Astrocyte of the spinal cord (primary cell): ENCODE measurements at regions not wholly inside any gene's neighbourhood (a gene's known extent, or its start where the extent isn't known, plus 50 kb on each side); places are given as distances from the start of the nearest gene placed in this dataset.
"Not testable (repeated sequence)": the region's sequence is repeated elsewhere in the genome, so short reads cannot be mapped to it uniquely, and the experiment has no call there.

Experiments
- DNase-seq: peaks from one replicate; pipeline ENCODE4 v3.0.0; 2011; ENCODE audit warnings: low read depth, low spot score
- H3K4me3 ChIP-seq: 2 replicates; pipeline ENCODE4 v1.5.1; 2011; ENCODE audit warnings: low read depth, mild to moderate bottlenecking, low read length, moderate library complexity
- in situ Hi-C: cut with HindIII; loops from 2 replicates; pipeline ENCODE4 v1.10.0; 2017; ENCODE audit warnings: low sequenced_read_pairs
- TF ChIP-seq, protein P1 (sequence below): IDR thresholded peaks from 2 replicates; pipeline ENCODE4 v1.5.1; 2012; ENCODE audit warnings: low read depth, mild to moderate bottlenecking, low read length, inconsistent platforms

- TF ChIP-seq, protein P1, sequence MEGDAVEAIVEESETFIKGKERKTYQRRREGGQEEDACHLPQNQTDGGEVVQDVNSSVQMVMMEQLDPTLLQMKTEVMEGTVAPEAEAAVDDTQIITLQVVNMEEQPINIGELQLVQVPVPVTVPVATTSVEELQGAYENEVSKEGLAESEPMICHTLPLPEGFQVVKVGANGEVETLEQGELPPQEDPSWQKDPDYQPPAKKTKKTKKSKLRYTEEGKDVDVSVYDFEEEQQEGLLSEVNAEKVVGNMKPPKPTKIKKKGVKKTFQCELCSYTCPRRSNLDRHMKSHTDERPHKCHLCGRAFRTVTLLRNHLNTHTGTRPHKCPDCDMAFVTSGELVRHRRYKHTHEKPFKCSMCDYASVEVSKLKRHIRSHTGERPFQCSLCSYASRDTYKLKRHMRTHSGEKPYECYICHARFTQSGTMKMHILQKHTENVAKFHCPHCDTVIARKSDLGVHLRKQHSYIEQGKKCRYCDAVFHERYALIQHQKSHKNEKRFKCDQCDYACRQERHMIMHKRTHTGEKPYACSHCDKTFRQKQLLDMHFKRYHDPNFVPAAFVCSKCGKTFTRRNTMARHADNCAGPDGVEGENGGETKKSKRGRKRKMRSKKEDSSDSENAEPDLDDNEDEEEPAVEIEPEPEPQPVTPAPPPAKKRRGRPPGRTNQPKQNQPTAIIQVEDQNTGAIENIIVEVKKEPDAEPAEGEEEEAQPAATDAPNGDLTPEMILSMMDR = no peak
- in situ Hi-C loops = no loop called here
- no peak overlapping the region for H3K4me3 ChIP-seq
- DNase-seq = no peak
Measured at GRCh38 chr9:89677702-89678395, 73.0 kb downstream of the GADD45G start.

GRCh38 chr9:89678396-89679015, 73.7 kb downstream of the GADD45G start:
- in situ Hi-C loops = no loop called here
- H3K4me3 ChIP-seq = no peak overlapping the region
- TF ChIP-seq, protein P1 = no peak
- no peak for DNase-seq

DNA sequence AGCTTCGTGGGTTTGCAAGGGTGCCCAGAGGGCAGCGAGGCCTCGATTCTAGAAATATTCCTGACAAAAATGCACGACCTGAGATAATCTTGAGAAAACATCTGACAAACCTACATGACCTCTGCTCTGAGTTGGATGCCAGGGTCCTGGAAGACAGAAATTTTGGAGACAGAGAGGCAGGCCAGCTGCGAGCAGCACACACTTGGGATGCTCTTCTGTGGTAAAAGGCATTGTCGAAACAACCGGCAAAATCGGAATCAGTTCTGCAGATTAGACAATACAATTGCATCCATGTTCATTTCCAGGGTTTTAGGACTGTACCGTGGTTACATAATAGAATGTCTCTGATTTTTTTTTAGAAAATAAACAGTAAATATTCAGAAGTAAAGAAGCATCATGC, 74.2 kb downstream of the GADD45G start:
- H3K4me3 ChIP-seq = no peak overlapping the region
- TF ChIP-seq, protein P1 = no peak
- in situ Hi-C loops = no loop called here
- DNase-seq = no peak

- in situ Hi-C loops = no loop called here
- DNase-seq = no peak
- no peak overlapping the region for H3K4me3 ChIP-seq
- TF ChIP-seq, protein P1 = no peak
Measured at GRCh38 chr9:89679581-89679980, 74.8 kb downstream of the GADD45G start.

DNA sequence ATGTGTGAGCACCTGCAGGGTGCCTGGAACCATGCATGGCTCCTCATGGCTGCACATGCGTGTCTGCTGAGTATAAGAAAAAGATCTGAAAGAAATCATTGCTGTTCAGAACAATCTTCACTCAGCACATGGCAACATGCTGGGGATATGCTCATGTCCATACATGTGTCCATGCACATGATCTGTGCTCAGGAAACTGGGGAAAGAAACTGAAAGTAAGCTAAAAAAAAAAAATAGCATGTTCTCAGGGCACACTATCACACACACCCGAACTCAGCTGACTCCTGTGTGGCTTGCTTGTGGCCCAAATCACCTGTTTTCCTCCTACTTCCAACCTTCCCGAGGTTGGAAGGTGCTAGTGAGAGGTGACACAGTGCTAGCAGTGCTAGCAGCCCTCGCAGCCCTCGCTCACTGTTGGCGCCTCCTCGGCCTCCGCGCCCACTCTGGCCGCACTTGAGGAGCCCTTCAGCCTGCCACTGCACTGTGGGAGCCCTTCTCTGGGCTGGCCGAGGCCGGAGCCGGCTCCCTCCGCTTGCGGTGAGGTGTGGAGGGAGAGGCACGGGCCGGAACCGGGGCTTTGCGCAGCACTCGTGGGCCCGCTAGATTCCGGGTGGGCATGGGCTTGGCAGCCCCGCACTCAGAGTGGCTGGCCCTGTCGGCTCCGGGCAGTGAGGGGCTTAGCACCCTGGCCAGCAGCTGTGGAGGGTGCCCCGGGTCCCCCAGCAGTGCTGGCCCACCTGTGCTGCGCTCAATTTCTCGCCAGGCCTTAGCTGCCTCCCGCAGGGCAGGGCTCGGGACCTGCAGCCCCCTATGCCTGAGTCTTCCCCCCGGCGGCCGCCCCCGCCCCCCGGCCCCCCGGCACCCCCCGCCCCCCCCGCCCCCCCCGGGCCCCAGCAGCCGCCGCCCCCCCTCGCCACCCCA, 76.0 kb downstream of the GADD45G start:
- TF ChIP-seq, protein P1 = no peak
- in situ Hi-C loops = no loop called here

GRCh38 chr9:89681468-89681859, 76.7 kb downstream of the GADD45G start:
- DNase-seq, in situ Hi-C loops: not testable (repeated sequence)

More for the DNA sequence above, 76.0 kb downstream of the GADD45G start:
- DNase-seq = no peak
- H3K4me3 ChIP-seq = no peak overlapping the region

More at GRCh38 chr9:89681468-89681859, 76.7 kb downstream of the GADD45G start:
- not testable (repeated sequence) for H3K4me3 ChIP-seq
